Heart left ventricle (tissue), 13 donors: ENCODE measurements at regions not wholly inside any gene's neighbourhood (a gene's known extent, or its start where the extent isn't known, plus 50 kb on each side); places are given as distances from the start of the nearest gene placed in this dataset.

Source experiments
- CTCF ChIP-seq, 12 donors: fragments of 200-600 bp; sonication (generic) in 4 of 12; IDR thresholded peaks; one replicate each; pipeline versions ENCODE4 v1.5.0 to v1.8.0; 2018 to 2022; ENCODE audit warnings: antibody characterized with exemption in 12 of 12, mild to moderate bottlenecking in 5 of 12
- POLR2A ChIP-seq, 2 donors: fragments of 450-650 bp; IDR thresholded peaks; one replicate each; pipeline ENCODE4 v1.6.1; 2017; ENCODE audit warnings: antibody characterized with exemption in 2 of 2, mild to moderate bottlenecking in 2 of 2, moderate library complexity in 2 of 2
- donor health status: ischemic (EF 13 %, LVEDD 7.1; RV severe dilation, severe dysfunction).
- donor health status: DM: no; HTN: yes; CAD: no.
- donor health status: DM: no; HTN: no; CAD: no.
- donor health status: ischemic (EF 25% LVEDD 6.9; RV normal size, moderate dysfunction).
- donor health status: ischemic (EF 25% LVEDD 5.7; RV mildly dilated, moderate dysfunction).
- donor health status: ischemic (EF 35%, LVEDD 5.7; RV mildly dilated, moderate dysfunction).
- donor health status: nonischemic (EF 11% LVEDD 7.7; RV severe dilation, severe dysfunction).
- donor health status: DM: yes; HTN: yes; CAD: no.
- donor health status: PGD.
- donor health status: ischemic (EF 29% LVEDD 5.4; RV normal size, mild dysfunction).
- donor health status: nonischemic (EF 23%, LVEDD 6.1; RV moderate dilation, normal function).

- no peak for TF ChIP-seq CTCF (IDR thresholded peaks at IDR 0.05)
- TF ChIP-seq POLR2A (IDR thresholded peaks at IDR 0.05), result no peak
These were observed 485.4 kb downstream of the AMY1C start for GRCh38 chr1:104235141-104235540.
